Adipocyte (in vitro differentiated cells): ENCODE measurements at regions not wholly inside any gene's neighbourhood (a gene's known extent, or its start where the extent isn't known, plus 50 kb on each side); places are given as distances from the start of the nearest gene placed in this dataset.

ENCODE experiments used
- DNase-seq: peaks from one replicate; pipeline ENCODE4 v3.0.0-alpha.2; 2015; ENCODE audit warnings: low read depth
- H3K27me3 ChIP-seq: replicated peaks from 2 replicates; pipeline ENCODE4 v1.7.0; 2013; ENCODE audit warnings: mild to moderate bottlenecking, low read length, moderate library complexity; ENCODE audit not compliant: control insufficient read depth, insufficient read depth
- H3K36me3 ChIP-seq: 2 replicates; pipeline ENCODE4 v1.7.0; 2013; ENCODE audit warnings: low read length, mild to moderate bottlenecking, moderate library complexity; ENCODE audit not compliant: control insufficient read depth, insufficient read depth, severe bottlenecking
- H3K4me1 ChIP-seq: 2 replicates; pipeline ENCODE4 v1.7.0; 2013; ENCODE audit warnings: mild to moderate bottlenecking, low read length, moderate library complexity; ENCODE audit not compliant: control insufficient read depth, insufficient read depth
- H3K4me3 ChIP-seq: 2 replicates; pipeline ENCODE4 v1.7.0; 2013; ENCODE audit warnings: mild to moderate bottlenecking, low read length, moderate library complexity
- H3K9ac ChIP-seq: 2 replicates; pipeline ENCODE4 v1.7.0; 2013; ENCODE audit warnings: mild to moderate bottlenecking, low read length, moderate library complexity
- H3K9me3 ChIP-seq: 2 replicates; pipeline ENCODE4 v1.7.0; 2013; ENCODE audit warnings: mild to moderate bottlenecking, low read length, moderate library complexity; ENCODE audit not compliant: control insufficient read depth

GRCh38 chr9:16121168-16121567, 568.3 kb downstream of the CCDC171 start:
- Histone ChIP-seq H3K4me3 (no peak overlapping the region), H3K27me3 (no peaks in the 10 kb centered on the region), H3K9ac (no peak overlapping the region), H3K9me3 (no peaks in the 10 kb centered on the region), H3K4me1 (peaks cover 10% of the 10 kb centered on the region), H3K36me3 (no peaks in the 10 kb centered on the region)
- no peak for DNase-seq

DNA sequence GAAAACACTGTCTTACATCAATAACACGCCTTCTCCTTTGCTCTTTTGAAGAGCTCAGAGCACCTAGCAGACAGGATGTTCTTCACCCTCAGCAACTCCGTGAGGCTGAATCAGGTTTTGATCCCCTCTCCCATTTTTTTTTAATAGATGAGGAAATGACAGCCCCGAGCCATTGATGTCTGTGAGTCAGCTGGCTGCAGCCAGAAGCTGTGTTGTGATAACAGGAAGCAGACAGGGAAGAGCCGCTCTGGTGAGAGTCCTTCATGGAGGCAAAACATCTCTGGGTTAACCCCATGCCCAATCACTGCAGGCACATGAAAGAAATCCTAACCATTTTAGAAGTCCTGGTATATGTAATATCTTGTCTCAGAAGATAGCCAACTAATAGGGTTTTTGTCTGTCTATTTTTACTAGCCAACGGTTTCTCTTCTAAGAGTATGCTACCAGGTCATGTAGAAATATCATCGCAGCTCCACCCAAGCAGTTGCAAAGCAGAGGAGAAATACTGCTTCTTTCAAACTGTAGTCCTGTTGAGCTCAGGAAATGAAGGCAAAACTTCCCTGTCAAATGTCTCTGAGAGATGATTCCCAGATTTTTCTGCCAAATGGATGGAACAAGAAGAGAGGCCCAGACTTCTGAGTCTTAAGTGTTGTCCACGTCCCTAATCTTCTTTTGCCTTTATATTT, 568.9 kb downstream of the CCDC171 start:
- peak; percentile 51 for DNase-seq
- Histone ChIP-seq H3K4me3 (no peak overlapping the region), H3K4me1 (peaks cover 12% of the 10 kb centered on the region), H3K9me3 (no peaks in the 10 kb centered on the region), H3K9ac (no peak overlapping the region), H3K36me3 (no peaks in the 10 kb centered on the region), H3K27me3 (no peaks in the 10 kb centered on the region)

DNA sequence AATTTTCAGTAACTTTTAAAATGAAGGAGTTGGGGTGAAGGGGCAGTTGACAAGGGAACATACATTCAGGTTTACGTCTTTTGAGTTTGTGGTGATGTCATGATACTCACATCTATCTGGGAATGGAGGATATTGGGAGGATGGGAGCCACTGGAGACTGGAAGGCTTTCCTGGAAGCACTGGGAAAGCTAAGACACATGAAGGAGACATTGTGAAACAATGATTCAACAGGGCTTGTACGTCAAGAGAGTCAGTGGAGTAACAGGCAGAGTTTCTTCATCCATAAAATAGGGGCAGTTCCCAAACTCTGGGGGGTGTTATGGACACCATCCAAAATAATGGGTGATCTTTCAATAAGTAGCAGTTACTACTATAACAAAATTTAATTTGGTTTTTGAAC, 572.8 kb downstream of the CCDC171 start:
- H3K4me3 ChIP-seq: no peak overlapping the region
- H3K4me1 ChIP-seq: peaks cover 12% of the 10 kb centered on the region
- no peaks in the 10 kb centered on the region for H3K36me3 ChIP-seq
- no peaks in the 10 kb centered on the region for H3K9me3 ChIP-seq
- H3K27me3 ChIP-seq: no peaks in the 10 kb centered on the region
- DNase-seq: no peak
- H3K9ac ChIP-seq: no peak overlapping the region

- H3K4me1 ChIP-seq: peaks cover 12% of the 10 kb centered on the region
- no peak overlapping the region for H3K9ac ChIP-seq
- peak; percentile 50 for DNase-seq
- no peaks in the 10 kb centered on the region for H3K9me3 ChIP-seq
- H3K27me3 ChIP-seq: no peaks in the 10 kb centered on the region
- no peak overlapping the region for H3K4me3 ChIP-seq
- H3K36me3 ChIP-seq: no peaks in the 10 kb centered on the region
These were observed 573.2 kb downstream of the CCDC171 start for GRCh38 chr9:16126042-16126441.

GRCh38 chr9:16128003-16128402, 575.2 kb downstream of the CCDC171 start:
- Histone ChIP-seq H3K9ac (no peak overlapping the region), H3K9me3 (no peaks in the 10 kb centered on the region), H3K36me3 (no peaks in the 10 kb centered on the region), H3K27me3 (no peaks in the 10 kb centered on the region), H3K4me3 (no peak overlapping the region), H3K4me1 (peaks cover 22% of the 10 kb centered on the region)
- no peak for DNase-seq

- H3K36me3 ChIP-seq: no peaks in the 10 kb centered on the region
- peaks cover 13% of the 10 kb centered on the region for H3K4me1 ChIP-seq
- no peaks in the 10 kb centered on the region for H3K9me3 ChIP-seq
- no peak overlapping the region for H3K4me3 ChIP-seq
- no peak for DNase-seq
- no peak overlapping the region for H3K9ac ChIP-seq
- no peaks in the 10 kb centered on the region for H3K27me3 ChIP-seq
These were observed 578.4 kb downstream of the CCDC171 start for GRCh38 chr9:16131264-16131663.

- Histone ChIP-seq H3K4me3 (no peak overlapping the region), H3K27me3 (no peaks in the 10 kb centered on the region), H3K9me3 (no peaks in the 10 kb centered on the region), H3K9ac (no peak overlapping the region), H3K36me3 (no peaks in the 10 kb centered on the region), H3K4me1 (peaks cover 24% of the 10 kb centered on the region)
- no peak for DNase-seq
These were observed 579.7 kb downstream of the CCDC171 start for GRCh38 chr9:16132513-16132912.

- Histone ChIP-seq H3K4me1 (peaks cover 27% of the 10 kb centered on the region), H3K9ac (no peak overlapping the region), H3K4me3 (no peak overlapping the region), H3K27me3 (no peaks in the 10 kb centered on the region), H3K9me3 (no peaks in the 10 kb centered on the region), H3K36me3 (no peaks in the 10 kb centered on the region)
- no peak for DNase-seq
These were observed 580.2 kb downstream of the CCDC171 start for GRCh38 chr9:16133032-16133431.

- no peak overlapping the region for H3K9ac ChIP-seq
- DNase-seq: peak; percentile 61
- no peaks in the 10 kb centered on the region for H3K27me3 ChIP-seq
- H3K4me3 ChIP-seq: no peak overlapping the region
- H3K36me3 ChIP-seq: no peaks in the 10 kb centered on the region
- H3K9me3 ChIP-seq: no peaks in the 10 kb centered on the region
- peaks cover 33% of the 10 kb centered on the region for H3K4me1 ChIP-seq
These were observed 580.8 kb downstream of the CCDC171 start for GRCh38 chr9:16133556-16134227.

GRCh38 chr9:16134351-16134750, 581.5 kb downstream of the CCDC171 start:
- no peaks in the 10 kb centered on the region for H3K9me3 ChIP-seq
- H3K27me3 ChIP-seq: no peaks in the 10 kb centered on the region
- DNase-seq: no peak
- peaks cover 40% of the 10 kb centered on the region for H3K4me1 ChIP-seq
- no peak overlapping the region for H3K9ac ChIP-seq
- H3K4me3 ChIP-seq: no peak overlapping the region
- H3K36me3 ChIP-seq: no peaks in the 10 kb centered on the region

DNA sequence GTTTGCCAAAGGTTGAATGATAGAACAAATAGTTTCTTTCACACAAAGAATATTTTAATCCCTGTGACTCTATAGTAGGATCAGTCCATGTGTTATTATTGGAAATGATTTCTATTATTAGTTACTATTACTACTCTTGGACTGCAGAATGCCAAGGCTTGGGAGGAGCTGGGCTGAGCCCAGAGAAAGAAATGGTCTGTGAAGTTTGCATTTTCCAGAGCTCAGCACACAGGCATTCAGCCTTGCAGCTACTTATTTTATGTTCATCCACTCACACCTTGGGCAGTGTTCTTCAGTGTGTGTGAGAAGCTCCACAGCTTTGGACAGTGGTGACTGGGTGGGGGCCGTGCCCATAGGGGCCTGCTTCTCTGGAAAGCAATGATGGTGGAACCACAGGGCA, 583.1 kb downstream of the CCDC171 start:
- Histone ChIP-seq H3K9me3 (no peaks in the 10 kb centered on the region), H3K4me3 (no peak overlapping the region), H3K9ac (no peak overlapping the region), H3K27me3 (no peaks in the 10 kb centered on the region), H3K36me3 (no peaks in the 10 kb centered on the region), H3K4me1 (peaks cover 46% of the 10 kb centered on the region)
- DNase-seq: no peak
